ENCODE measurements at regions not wholly inside any gene's neighbourhood (a gene's known extent, or its start where the extent isn't known, plus 50 kb on each side); places are given as distances from the start of the nearest gene placed in this dataset.

DNA sequence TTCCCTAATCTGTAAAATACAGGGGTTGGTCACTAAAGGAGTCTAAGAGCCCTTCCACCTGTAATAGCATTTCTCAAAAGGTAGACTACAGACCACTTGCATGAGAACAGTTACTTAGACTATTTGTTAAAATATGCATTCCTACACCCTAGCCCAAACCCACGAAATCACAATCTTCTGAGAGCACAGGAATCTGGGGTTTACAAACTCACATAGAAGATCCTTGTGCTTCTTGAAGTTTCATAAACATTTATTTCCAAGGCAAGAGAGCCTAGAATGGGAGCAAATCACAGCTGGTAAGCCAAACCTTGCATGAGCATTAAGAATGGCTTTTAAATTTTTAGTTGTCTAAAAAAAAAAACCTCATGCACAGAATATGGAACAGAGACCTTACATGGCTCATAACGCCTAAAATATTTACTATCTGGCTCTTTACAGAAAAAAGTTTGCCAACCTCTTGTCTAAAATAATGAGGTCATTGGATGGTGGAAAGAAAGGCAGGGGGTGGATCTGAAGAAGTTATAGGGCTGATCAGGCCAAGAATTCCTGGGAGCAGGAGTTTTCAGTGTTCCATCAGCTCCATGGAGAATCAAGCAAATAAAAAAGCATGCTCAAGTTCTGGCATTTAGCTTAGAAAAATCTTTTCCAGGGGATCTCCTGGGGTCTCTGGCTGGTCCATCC is 133.4 kb downstream of the CCDC34 start:
- TF ChIP-seq CTCF (IDR thresholded peaks at IDR 0.05) (no peak), POLR2A (IDR thresholded peaks at IDR 0.05) (no peak), POLR2AphosphoS5 (IDR thresholded peaks at IDR 0.05) (no peak)

Measured in breast epithelium (tissue), 3 donors.